T-helper 2 cell (primary cell): ENCODE measurements at regions not wholly inside any gene's neighbourhood (a gene's known extent, or its start where the extent isn't known, plus 50 kb on each side); places are given as distances from the start of the nearest gene placed in this dataset.

Experiments
- DNase-seq, 5 experiments: peaks; one replicate each; pipeline versions ENCODE4 v3.0.0 to v3.0.0-alpha.2; 2012 to 2022

GRCh38 chr6:148221196-148221979, 121.2 kb upstream of the SASH1 start:
- no peak for DNase-seq

GRCh38 chr6:148222376-148222775, 120.3 kb upstream of the SASH1 start:
- DNase-seq, result no peak

- DNase-seq, result no peak
These were observed 119.8 kb upstream of the SASH1 start for GRCh38 chr6:148222846-148223245.

- DNase-seq, result no peak
These were observed 119.2 kb upstream of the SASH1 start for GRCh38 chr6:148223424-148223842.

GRCh38 chr6:148225871-148226270, 116.8 kb upstream of the SASH1 start:
- DNase-seq, result no peak

- DNase-seq, result no peak
These were observed 116.4 kb upstream of the SASH1 start for GRCh38 chr6:148226284-148226683.

GRCh38 chr6:148231572-148231971, 111.1 kb upstream of the SASH1 start:
- DNase-seq, result no peak

GRCh38 chr6:148235446-148235845, 107.2 kb upstream of the SASH1 start:
- no peak for DNase-seq

- no peak for DNase-seq
These were observed 103.9 kb upstream of the SASH1 start for GRCh38 chr6:148238713-148239112.

- no peak for DNase-seq
These were observed 103.4 kb upstream of the SASH1 start for GRCh38 chr6:148239215-148239614.

- DNase-seq, result no peak
These were observed 102.7 kb upstream of the SASH1 start for GRCh38 chr6:148239801-148240460.

- no peak for DNase-seq
These were observed 102.2 kb upstream of the SASH1 start for GRCh38 chr6:148240461-148240840.

GRCh38 chr6:148240861-148241477, 101.7 kb upstream of the SASH1 start:
- no peak for DNase-seq

GRCh38 chr6:148242180-148242579, 100.5 kb upstream of the SASH1 start:
- DNase-seq, result no peak

- DNase-seq, result no peak
These were observed 98.3 kb upstream of the SASH1 start for GRCh38 chr6:148244217-148244935.

- no peak for DNase-seq
These were observed 95.1 kb upstream of the SASH1 start for GRCh38 chr6:148247386-148248063.

GRCh38 chr6:148249160-148249559, 93.5 kb upstream of the SASH1 start:
- DNase-seq, result no peak

- DNase-seq, result no peak
These were observed 92.8 kb upstream of the SASH1 start for GRCh38 chr6:148249679-148250375.

- peak in 1 of 5 experiments; percentile 35 for DNase-seq
These were observed 91.5 kb upstream of the SASH1 start for GRCh38 chr6:148250975-148251685.

- DNase-seq, result no peak
These were observed 90.7 kb upstream of the SASH1 start for GRCh38 chr6:148251891-148252290.

- DNase-seq, result no peak
These were observed 84.8 kb upstream of the SASH1 start for GRCh38 chr6:148257810-148258209.
